ENCODE measurements at regions not wholly inside any gene's neighbourhood (a gene's known extent, or its start where the extent isn't known, plus 50 kb on each side); places are given as distances from the start of the nearest gene placed in this dataset.

DNA sequence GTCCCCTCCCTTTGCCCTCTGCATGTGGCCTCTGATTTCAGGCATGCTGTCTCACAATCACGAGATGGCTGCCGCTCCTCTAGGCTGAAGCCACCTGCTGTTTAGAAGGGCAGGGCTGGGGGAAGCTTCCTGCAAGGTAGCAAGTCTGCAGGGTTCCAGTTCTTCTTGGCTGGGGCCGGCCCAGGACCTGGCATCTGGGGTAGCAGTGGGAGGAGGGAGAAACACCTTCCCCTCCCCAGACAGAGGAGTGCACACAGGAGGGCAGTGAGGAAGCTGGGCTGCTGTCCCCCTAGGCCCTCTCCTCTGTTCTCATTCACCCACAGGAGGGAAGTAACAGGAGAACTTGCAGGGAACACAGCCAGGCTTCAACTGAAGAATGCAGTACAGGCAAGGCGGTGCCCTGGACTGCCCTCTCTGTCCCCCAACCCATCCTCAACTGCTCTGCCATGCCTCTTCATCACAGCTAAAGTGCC, 345.9 kb upstream of the HS6ST1 start:
- CTCF ChIA-PET = no interaction called here
- Histone ChIP-seq H3K79me2 (ENCODE audit: low read depth) (no peaks in the 10 kb centered on the region), H3K9me3 (ENCODE audit: insufficient read depth, low read depth) (no peaks in the 10 kb centered on the region), H2AFZ (no peak overlapping the region), H3K4me2 (no peak overlapping the region), H3K27me3 (ENCODE audit: insufficient read depth, low read depth) (0 out of 2 replicates have a peak, but pooled peaks cover 13% of the 10 kb centered on the region), H3K36me3 (ENCODE audit: low read depth) (no peaks in the 10 kb centered on the region), H4K20me1 (ENCODE audit: insufficient read depth) (no peaks in the 10 kb centered on the region), H3K4me3 (no peak overlapping the region), H3K9me2 (ENCODE audit: insufficient read depth) (no peaks in the 10 kb centered on the region), H3F3A (ENCODE audit: insufficient read depth, low read depth) (no peaks in the 10 kb centered on the region), H3K4me1 (replicated peaks; ENCODE audit: insufficient read depth) (no peaks in the 10 kb centered on the region), H3K27ac (no peak overlapping the region)
- POLR2A ChIA-PET (ENCODE audit: unreplicated experiment) = no interaction called here
- no TSS peak for BruUV-seq (replicated peaks)
- TF ChIP-seq EZH2 (IDR thresholded peaks at IDR 0.05; ENCODE audit: low read depth) = no peak
- DNase-seq = no peak
- intact Hi-C loops (cut with micrococcal nuclease; ENCODE audit: unreplicated experiment) = no loop called here

DNA sequence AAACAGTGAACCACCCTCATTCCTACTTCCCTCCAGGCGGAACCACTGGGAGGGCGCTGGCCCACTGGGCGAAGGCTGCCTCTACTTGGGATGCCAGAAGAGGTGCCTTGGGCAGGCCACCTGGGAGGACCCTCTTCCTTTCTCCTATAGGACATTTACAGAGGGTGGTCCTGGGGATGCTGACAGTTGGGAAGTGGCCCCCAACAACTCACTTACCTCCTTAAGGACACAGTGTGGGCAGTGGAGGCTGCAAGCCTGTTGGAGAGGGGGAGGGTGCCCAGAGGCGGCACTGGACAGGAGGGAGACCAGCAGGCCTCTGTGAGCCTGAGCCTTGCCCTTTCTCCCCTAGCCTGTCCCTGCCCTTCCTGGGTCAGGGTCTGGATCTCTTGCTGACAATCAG, 346.4 kb upstream of the HS6ST1 start:
- Histone ChIP-seq H3K79me2 (ENCODE audit: low read depth) (no peaks in the 10 kb centered on the region), H3K4me1 (replicated peaks; ENCODE audit: insufficient read depth) (no peaks in the 10 kb centered on the region), H3K4me3 (no peak overlapping the region), H2AFZ (no peak overlapping the region), H3K9me2 (ENCODE audit: insufficient read depth) (no peaks in the 10 kb centered on the region), H3F3A (ENCODE audit: insufficient read depth, low read depth) (no peaks in the 10 kb centered on the region), H3K36me3 (ENCODE audit: low read depth) (no peaks in the 10 kb centered on the region), H3K27me3 (ENCODE audit: insufficient read depth, low read depth) (peaks cover 17% of the 10 kb centered on the region; the same call in 1 of the 2 replicates), H3K27ac (no peak overlapping the region), H3K4me2 (no peak overlapping the region), H3K9me3 (ENCODE audit: insufficient read depth, low read depth) (no peaks in the 10 kb centered on the region), H4K20me1 (ENCODE audit: insufficient read depth) (no peaks in the 10 kb centered on the region)
- intact Hi-C loops (cut with micrococcal nuclease; ENCODE audit: unreplicated experiment) = no loop called here
- DNase-seq = no peak
- TF ChIP-seq, protein P1, sequence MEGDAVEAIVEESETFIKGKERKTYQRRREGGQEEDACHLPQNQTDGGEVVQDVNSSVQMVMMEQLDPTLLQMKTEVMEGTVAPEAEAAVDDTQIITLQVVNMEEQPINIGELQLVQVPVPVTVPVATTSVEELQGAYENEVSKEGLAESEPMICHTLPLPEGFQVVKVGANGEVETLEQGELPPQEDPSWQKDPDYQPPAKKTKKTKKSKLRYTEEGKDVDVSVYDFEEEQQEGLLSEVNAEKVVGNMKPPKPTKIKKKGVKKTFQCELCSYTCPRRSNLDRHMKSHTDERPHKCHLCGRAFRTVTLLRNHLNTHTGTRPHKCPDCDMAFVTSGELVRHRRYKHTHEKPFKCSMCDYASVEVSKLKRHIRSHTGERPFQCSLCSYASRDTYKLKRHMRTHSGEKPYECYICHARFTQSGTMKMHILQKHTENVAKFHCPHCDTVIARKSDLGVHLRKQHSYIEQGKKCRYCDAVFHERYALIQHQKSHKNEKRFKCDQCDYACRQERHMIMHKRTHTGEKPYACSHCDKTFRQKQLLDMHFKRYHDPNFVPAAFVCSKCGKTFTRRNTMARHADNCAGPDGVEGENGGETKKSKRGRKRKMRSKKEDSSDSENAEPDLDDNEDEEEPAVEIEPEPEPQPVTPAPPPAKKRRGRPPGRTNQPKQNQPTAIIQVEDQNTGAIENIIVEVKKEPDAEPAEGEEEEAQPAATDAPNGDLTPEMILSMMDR (conservative IDR thresholded peaks at IDR 0.05) = no peak
- no peak for TF ChIP-seq EZH2 (IDR thresholded peaks at IDR 0.05; ENCODE audit: low read depth)
- ChIA-PET POLR2A (ENCODE audit: unreplicated experiment) (no interaction called here), CTCF (no interaction called here)
- BruUV-seq (replicated peaks) = no TSS peak

DNA sequence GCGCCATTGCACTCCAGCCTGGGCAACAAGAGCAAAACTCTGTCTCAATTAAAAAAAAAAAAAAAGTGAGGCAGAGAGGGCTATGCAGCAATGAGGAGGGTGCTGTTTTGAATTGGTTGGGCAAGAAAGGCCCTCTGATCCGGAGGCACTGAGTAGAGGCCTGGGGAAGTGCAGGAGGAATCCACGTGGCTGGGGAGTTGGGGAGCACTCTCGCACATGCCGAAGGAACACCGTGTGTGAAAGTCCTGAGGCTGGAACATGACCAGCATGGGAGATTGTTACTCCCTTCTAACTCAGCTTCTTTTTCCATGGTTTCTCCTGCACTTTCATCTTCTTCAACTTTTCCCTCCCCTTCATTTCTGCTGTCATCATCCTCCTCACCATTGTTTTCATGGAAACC, 347.9 kb upstream of the HS6ST1 start:
- H3K9me3 ChIP-seq (ENCODE audit: insufficient read depth, low read depth) = no peaks in the 10 kb centered on the region
- intact Hi-C loops (cut with micrococcal nuclease; ENCODE audit: unreplicated experiment) = no loop called here
- H2AFZ ChIP-seq = no peak overlapping the region
- H4K20me1 ChIP-seq (ENCODE audit: insufficient read depth) = no peaks in the 10 kb centered on the region
- TF ChIP-seq, protein P1 (conservative IDR thresholded peaks at IDR 0.05) = no peak
- TF ChIP-seq EZH2 (IDR thresholded peaks at IDR 0.05; ENCODE audit: low read depth) = no peak
- no peaks in the 10 kb centered on the region for H3K79me2 ChIP-seq (ENCODE audit: low read depth)
- H3K27ac ChIP-seq = no peak overlapping the region
- peaks cover 15% of the 10 kb centered on the region; the same call in 1 of the 2 replicates for H3K27me3 ChIP-seq (ENCODE audit: insufficient read depth, low read depth)
- no TSS peak for BruUV-seq (replicated peaks)
- ChIA-PET POLR2A (ENCODE audit: unreplicated experiment) (interaction anchor here (0.6 kb wide), 1 partner anchor 14 kb away, joined by 3 read pairs; no protein-coding TSS in a partner anchor), CTCF (no interaction called here)
- no peak overlapping the region for H3K4me3 ChIP-seq
- H3K36me3 ChIP-seq (ENCODE audit: low read depth) = no peaks in the 10 kb centered on the region
- no peaks in the 10 kb centered on the region for H3K4me1 ChIP-seq (replicated peaks; ENCODE audit: insufficient read depth)
- H3K9me2 ChIP-seq (ENCODE audit: insufficient read depth) = no peaks in the 10 kb centered on the region
- no peak for DNase-seq
- no peaks in the 10 kb centered on the region for H3F3A ChIP-seq (ENCODE audit: insufficient read depth, low read depth)
- no peak overlapping the region for H3K4me2 ChIP-seq

DNA sequence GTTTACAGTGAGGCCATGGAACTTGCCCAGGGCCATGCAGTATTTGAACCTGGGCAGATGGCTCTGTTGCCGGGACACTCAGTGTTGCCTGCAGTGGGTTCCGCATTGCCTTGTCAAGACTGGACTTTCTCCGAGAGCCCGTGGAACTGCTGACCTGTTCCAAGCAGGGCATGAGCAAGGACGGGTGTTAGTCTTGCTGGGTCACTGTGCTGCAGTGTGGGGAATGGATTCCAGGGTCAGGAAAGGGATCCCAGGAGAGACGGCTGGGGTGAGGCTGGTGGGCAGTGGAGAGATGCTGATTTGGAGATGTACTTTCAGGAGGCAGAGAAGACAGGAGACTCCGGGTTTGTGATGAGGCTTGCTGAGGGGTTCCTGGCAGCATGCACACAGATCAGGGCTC, 348.7 kb upstream of the HS6ST1 start:
- Histone ChIP-seq H3K27me3 (ENCODE audit: insufficient read depth, low read depth) (peaks cover 8% of the 10 kb centered on the region; the same call in 1 of the 2 replicates), H3K9me3 (ENCODE audit: insufficient read depth, low read depth) (no peaks in the 10 kb centered on the region), H3K9me2 (ENCODE audit: insufficient read depth) (no peaks in the 10 kb centered on the region), H3K4me1 (replicated peaks; ENCODE audit: insufficient read depth) (no peaks in the 10 kb centered on the region), H3K4me2 (no peak overlapping the region), H3K4me3 (no peak overlapping the region), H3F3A (ENCODE audit: insufficient read depth, low read depth) (no peaks in the 10 kb centered on the region), H3K27ac (no peak overlapping the region), H4K20me1 (ENCODE audit: insufficient read depth) (no peaks in the 10 kb centered on the region), H3K79me2 (ENCODE audit: low read depth) (no peaks in the 10 kb centered on the region), H2AFZ (no peak overlapping the region), H3K36me3 (ENCODE audit: low read depth) (no peaks in the 10 kb centered on the region)
- intact Hi-C loops (cut with micrococcal nuclease; ENCODE audit: unreplicated experiment) = no loop called here
- no TSS peak for BruUV-seq (replicated peaks)
- no peak for TF ChIP-seq EZH2 (IDR thresholded peaks at IDR 0.05; ENCODE audit: low read depth)
- TF ChIP-seq, protein P1 (conservative IDR thresholded peaks at IDR 0.05) = no peak
- DNase-seq = no peak
- POLR2A ChIA-PET (ENCODE audit: unreplicated experiment) = no interaction called here
- CTCF ChIA-PET = no interaction called here
